A673 (cell line): ENCODE measurements at regions not wholly inside any gene's neighbourhood (a gene's known extent, or its start where the extent isn't known, plus 50 kb on each side); places are given as distances from the start of the nearest gene placed in this dataset.

Experiments used
- CTCF ChIP-seq: fragments of 300-800, 200-600 bp; sonication (generic); conservative IDR thresholded peaks from 2 replicates; pipeline ENCODE4 v1.5.1; 2017; ENCODE audit warnings: low read depth, mild to moderate bottlenecking, antibody characterized with exemption, low read length, moderate library complexity, mixed read lengths
- EZH2 ChIP-seq: fragments of 200-600 bp; sonication (generic); IDR thresholded peaks from 2 replicates; pipeline ENCODE4 v1.6.1; 2017; ENCODE audit warnings: borderline replicate concordance, low read depth, mild to moderate bottlenecking, mixed read lengths, antibody characterized with exemption, low read length; ENCODE audit not compliant: poor library complexity, severe bottlenecking

- no peak for TF ChIP-seq CTCF
- TF ChIP-seq EZH2: no peak
These were observed 138.1 kb upstream of the FOXF1 start for GRCh38 chr16:86372193-86372592.
